ENCODE measurements at regions not wholly inside any gene's neighbourhood (a gene's known extent, or its start where the extent isn't known, plus 50 kb on each side); places are given as distances from the start of the nearest gene placed in this dataset.

GRCh38 chr5:103623425-103623824 is 60.8 kb upstream of the NUDT12 start:
- 78% methylated on average over 2 of the region's 2 CpGs for WGBS (ENCODE audit: low lambda C conversion rate)

DNA sequence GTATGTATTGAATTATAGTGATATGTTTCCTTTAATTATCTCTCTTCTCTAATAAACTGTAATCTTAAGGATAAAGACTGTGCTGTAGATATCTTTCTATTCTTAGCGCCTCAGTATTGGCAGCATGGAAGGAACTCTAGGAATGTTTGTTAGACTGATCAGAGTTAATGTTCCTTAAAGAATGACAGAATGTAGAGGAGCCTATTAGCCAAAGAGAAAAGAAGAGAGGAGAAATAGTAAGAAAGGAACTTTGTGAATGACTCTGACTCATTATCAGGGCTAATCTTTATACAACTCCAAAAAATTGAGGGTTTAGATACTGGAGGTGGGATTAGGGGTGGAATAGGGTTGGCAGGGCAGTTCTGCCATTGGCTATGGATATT is 59.0 kb upstream of the NUDT12 start:
- POLR2A ChIA-PET, result no interaction called here
- H4K20me1 ChIP-seq (ENCODE audit: insufficient read depth), result no peaks in the 10 kb centered on the region
- no peaks in the 10 kb centered on the region; a peak in 1 of 4 replicates for H3K4me1 ChIP-seq (ENCODE audit: control insufficient read depth in 1 of 2, insufficient read depth in 2 of 2, low read depth in 1 of 2, low read length in 1 of 2)
- no peak overlapping the region for H3K4me2 ChIP-seq
- no peak overlapping the region for H3K4me3 ChIP-seq (ENCODE audit: low read depth in 2 of 2, low read length in 1 of 2)
- no peak overlapping the region for H3K9ac ChIP-seq
- no peaks in the 10 kb centered on the region for H3K27me3 ChIP-seq (ENCODE audit: insufficient read depth)
- H3K27ac ChIP-seq (ENCODE audit: low read depth in 2 of 2, low read length in 1 of 2), result no peak overlapping the region
- H3K9me3 ChIP-seq, result no peaks in the 10 kb centered on the region
- CTCF ChIA-PET, result no interaction called here
- no peaks in the 10 kb centered on the region for H3K36me3 ChIP-seq (replicated peaks in 1 of 2; ENCODE audit: control insufficient read depth in 1 of 2, insufficient read depth in 2 of 2, low read length in 1 of 2)
- H3F3A ChIP-seq (replicated peaks; ENCODE audit: insufficient read depth), result no peaks in the 10 kb centered on the region
- DNase-seq, result no peak
- WGBS (ENCODE audit: low lambda C conversion rate), result 93% methylated on average over 1 of the region's 1 CpG
- no peaks in the 10 kb centered on the region for H3K9me2 ChIP-seq
- TF ChIP-seq, protein P1, sequence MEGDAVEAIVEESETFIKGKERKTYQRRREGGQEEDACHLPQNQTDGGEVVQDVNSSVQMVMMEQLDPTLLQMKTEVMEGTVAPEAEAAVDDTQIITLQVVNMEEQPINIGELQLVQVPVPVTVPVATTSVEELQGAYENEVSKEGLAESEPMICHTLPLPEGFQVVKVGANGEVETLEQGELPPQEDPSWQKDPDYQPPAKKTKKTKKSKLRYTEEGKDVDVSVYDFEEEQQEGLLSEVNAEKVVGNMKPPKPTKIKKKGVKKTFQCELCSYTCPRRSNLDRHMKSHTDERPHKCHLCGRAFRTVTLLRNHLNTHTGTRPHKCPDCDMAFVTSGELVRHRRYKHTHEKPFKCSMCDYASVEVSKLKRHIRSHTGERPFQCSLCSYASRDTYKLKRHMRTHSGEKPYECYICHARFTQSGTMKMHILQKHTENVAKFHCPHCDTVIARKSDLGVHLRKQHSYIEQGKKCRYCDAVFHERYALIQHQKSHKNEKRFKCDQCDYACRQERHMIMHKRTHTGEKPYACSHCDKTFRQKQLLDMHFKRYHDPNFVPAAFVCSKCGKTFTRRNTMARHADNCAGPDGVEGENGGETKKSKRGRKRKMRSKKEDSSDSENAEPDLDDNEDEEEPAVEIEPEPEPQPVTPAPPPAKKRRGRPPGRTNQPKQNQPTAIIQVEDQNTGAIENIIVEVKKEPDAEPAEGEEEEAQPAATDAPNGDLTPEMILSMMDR (IDR thresholded peaks at IDR 0.05), result no peak
- TF ChIP-seq, protein P2, sequence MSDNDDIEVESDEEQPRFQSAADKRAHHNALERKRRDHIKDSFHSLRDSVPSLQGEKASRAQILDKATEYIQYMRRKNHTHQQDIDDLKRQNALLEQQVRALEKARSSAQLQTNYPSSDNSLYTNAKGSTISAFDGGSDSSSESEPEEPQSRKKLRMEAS (IDR thresholded peaks at IDR 0.05; ENCODE audit: low read depth), result no peak
- TF ChIP-seq RCOR1 (IDR thresholded peaks at IDR 0.05; ENCODE audit: low read length) (no peak), MEF2A (IDR thresholded peaks at IDR 0.05; ENCODE audit: borderline replicate concordance, low read depth) (no peak), EP300 (IDR thresholded peaks at IDR 0.05; ENCODE audit: borderline replicate concordance in 1 of 2, low read depth in 1 of 2, low read length in 1 of 2) (no peak), IRF3 (IDR thresholded peaks at IDR 0.05; ENCODE audit: low read depth, low read length) (no peak), NRF1 (IDR thresholded peaks at IDR 0.05; ENCODE audit: low read depth, low read length) (no peak), TAF1 (IDR thresholded peaks at IDR 0.05; ENCODE audit: borderline replicate concordance, low read depth, low read length) (no peak), TEAD4 (IDR thresholded peaks at IDR 0.05; ENCODE audit: borderline replicate concordance, insufficient read depth) (no peak), YY1 (IDR thresholded peaks at IDR 0.05; ENCODE audit: low read depth) (no peak), FOXJ3 (CRISPR knock-in tag; IDR thresholded peaks at IDR 0.05) (no peak), FOSL2 (IDR thresholded peaks at IDR 0.05; ENCODE audit: borderline replicate concordance, low read depth) (no peak), RFX5 (IDR thresholded peaks at IDR 0.05; ENCODE audit: low read length) (no peak)
- no peaks in the 10 kb centered on the region for H3K79me2 ChIP-seq (ENCODE audit: insufficient read depth)
- H2AFZ ChIP-seq (ENCODE audit: low read depth), result no peak overlapping the region

More at GRCh38 chr5:103623425-103623824, 60.8 kb upstream of the NUDT12 start:
- H3K4me2 ChIP-seq, result no peak overlapping the region
- H4K20me1 ChIP-seq (ENCODE audit: insufficient read depth), result no peaks in the 10 kb centered on the region
- no peak overlapping the region for H3K27ac ChIP-seq (ENCODE audit: low read depth in 2 of 2, low read length in 1 of 2)
- no peak overlapping the region for H3K9ac ChIP-seq
- no peaks in the 10 kb centered on the region for H3K9me3 ChIP-seq
- no peaks in the 10 kb centered on the region for H3F3A ChIP-seq (replicated peaks; ENCODE audit: insufficient read depth)
- CTCF ChIA-PET, result no interaction called here
- H3K36me3 ChIP-seq (replicated peaks in 1 of 2; ENCODE audit: control insufficient read depth in 1 of 2, insufficient read depth in 2 of 2, low read length in 1 of 2), result no peaks in the 10 kb centered on the region
- no peaks in the 10 kb centered on the region for H3K9me2 ChIP-seq
- POLR2A ChIA-PET, result no interaction called here
- H3K27me3 ChIP-seq (ENCODE audit: insufficient read depth), result no peaks in the 10 kb centered on the region
- no peak overlapping the region for H2AFZ ChIP-seq (ENCODE audit: low read depth)
- TF ChIP-seq MXI1 (IDR thresholded peaks at IDR 0.05; ENCODE audit: low read depth, low read length), result no peak
- no peak for TF ChIP-seq RAD21 (IDR thresholded peaks at IDR 0.05; ENCODE audit: low read length)
- no peak for TF ChIP-seq REST (IDR thresholded peaks at IDR 0.05; ENCODE audit: low read depth, low read length)
- no peak for TF ChIP-seq EZH2phosphoT487 (IDR thresholded peaks at IDR 0.05; ENCODE audit: borderline replicate concordance, low read depth)
- no peak for TF ChIP-seq MEF2A (IDR thresholded peaks at IDR 0.05; ENCODE audit: borderline replicate concordance, low read depth)
- TF ChIP-seq SMC3 (IDR thresholded peaks at IDR 0.05; ENCODE audit: low read depth, low read length), result no peak
- no peak for DNase-seq
- no peaks in the 10 kb centered on the region for H3K79me2 ChIP-seq (ENCODE audit: insufficient read depth)
- no peak overlapping the region for H3K4me3 ChIP-seq (ENCODE audit: low read depth in 2 of 2, low read length in 1 of 2)
- H3K4me1 ChIP-seq (ENCODE audit: control insufficient read depth in 1 of 2, insufficient read depth in 2 of 2, low read depth in 1 of 2, low read length in 1 of 2), result no peaks in the 10 kb centered on the region; a peak in 1 of 4 replicates
